WTC11 (cell line): ENCODE measurements at regions not wholly inside any gene's neighbourhood (a gene's known extent, or its start where the extent isn't known, plus 50 kb on each side); places are given as distances from the start of the nearest gene placed in this dataset.
A peak's percentile ranks its signal among the peaks of the same experiment; 100 is the strongest.

Experiments used
- ATAC-seq: fragments of 200-7000 bp; cut with Tn5 transposase; 2 replicates; pipeline ENCODE4 v1.10.0; 2021; ENCODE audit warnings: mild to moderate bottlenecking, moderate library complexity
- CTCF ChIA-PET: fragments of 300-600 bp; sonication (Branson Sonifier 250); formaldehyde crosslinking; loops from one replicate; lab custom pipeline; 2021; ENCODE audit warnings: antibody characterized with exemption; lab: Charles Lee
- POLR2A ChIA-PET: fragments of 350-600 bp; sonication (Branson Sonifier 250); formaldehyde crosslinking; loops from one replicate; lab custom pipeline; 2021; ENCODE audit warnings: antibody characterized with exemption; lab: Charles Lee
- DNase-seq: peaks from one replicate; pipeline ENCODE4 v3.0.0; 2021; ENCODE audit warnings: low spot score
- H3K27ac Mint-ChIP-seq: 2 replicates; pipeline ENCODE4 v1.8.0; 2021; ENCODE audit warnings: mixed read lengths
- H3K27me3 Mint-ChIP-seq: 2 replicates; pipeline ENCODE4 v1.8.0; 2021; ENCODE audit warnings: low read depth, mild to moderate bottlenecking, moderate library complexity, mixed read lengths
- H3K36me3 Mint-ChIP-seq: 2 replicates; pipeline ENCODE4 v1.8.0; 2021; ENCODE audit warnings: mixed read lengths
- H3K4me1 Mint-ChIP-seq: 2 replicates; pipeline ENCODE4 v1.8.0; 2022; ENCODE audit warnings: mixed read lengths
- H3K4me3 Mint-ChIP-seq: 2 replicates; pipeline ENCODE4 v1.8.0; 2021; ENCODE audit warnings: mild to moderate bottlenecking, moderate library complexity, mixed read lengths
- H3K9me3 Mint-ChIP-seq: 2 replicates; pipeline ENCODE4 v1.8.0; 2021; ENCODE audit warnings: mixed read lengths
- FOXJ3 ChIP-seq: sonication (generic); formaldehyde crosslinking; IDR thresholded peaks from 2 replicates; pipeline ENCODE4 v1.9.0; 2021; ENCODE audit warnings: missing genetic modification reagents, mild to moderate bottlenecking, borderline replicate concordance
- FOXP4 ChIP-seq: sonication (generic); formaldehyde crosslinking; IDR thresholded peaks from 2 replicates; pipeline ENCODE4 v1.8.0; 2022; ENCODE audit warnings: mild to moderate bottlenecking, missing genetic modification reagents
- GTF2I ChIP-seq: fragments of 250-450 bp; sonication (Bioruptor Pico); conservative IDR thresholded peaks from 2 replicates; pipeline ENCODE4 v1.4.0; 2021; ENCODE audit warnings: mild to moderate bottlenecking
- HMGA2 ChIP-seq: fragments of 250-450 bp; sonication (Bioruptor Pico); IDR thresholded peaks from 2 replicates; pipeline ENCODE4 v1.4.0; 2021; ENCODE audit warnings: mild to moderate bottlenecking, moderate library complexity
- HMGXB4 ChIP-seq: sonication (generic); formaldehyde crosslinking; IDR thresholded peaks from 2 replicates; pipeline ENCODE4 v1.8.1; 2023; ENCODE audit warnings: mild to moderate bottlenecking, moderate library complexity, missing genetic modification reagents
- OVOL2 ChIP-seq: fragments of 250-450 bp; sonication (Bioruptor Pico); IDR thresholded peaks from 2 replicates; pipeline ENCODE4 v1.9.0; 2021; ENCODE audit warnings: mild to moderate bottlenecking, borderline replicate concordance
- PREB ChIP-seq: sonication (generic); formaldehyde crosslinking; IDR thresholded peaks from 2 replicates; pipeline ENCODE4 v1.8.1; 2022; ENCODE audit warnings: mild to moderate bottlenecking, missing genetic modification reagents, moderate library complexity, borderline replicate concordance
- SMAD3 ChIP-seq: sonication (generic); formaldehyde crosslinking; IDR thresholded peaks from 2 replicates; pipeline ENCODE4 v1.8.0; 2022; ENCODE audit warnings: missing genetic modification reagents, mild to moderate bottlenecking, borderline replicate concordance
- STAT6 ChIP-seq: sonication (generic); formaldehyde crosslinking; conservative IDR thresholded peaks from 2 replicates; pipeline ENCODE4 v1.8.1; 2023; ENCODE audit warnings: mild to moderate bottlenecking, low read depth, missing genetic modification reagents, moderate library complexity
- TP53 ChIP-seq: sonication (generic); formaldehyde crosslinking; IDR thresholded peaks from 2 replicates; pipeline ENCODE4 v1.8.1; 2023; ENCODE audit warnings: mild to moderate bottlenecking, missing genetic modification reagents
- USF2 ChIP-seq: sonication (generic); formaldehyde crosslinking; IDR thresholded peaks from 2 replicates; pipeline ENCODE4 v1.8.1; 2023; ENCODE audit warnings: mild to moderate bottlenecking, missing genetic modification reagents, moderate library complexity
- ZBTB21 ChIP-seq: sonication (generic); formaldehyde crosslinking; IDR thresholded peaks from 2 replicates; pipeline ENCODE4 v1.8.1; 2023; ENCODE audit warnings: mild to moderate bottlenecking, missing genetic modification reagents, borderline replicate concordance
- ZNF263 ChIP-seq: sonication (generic); formaldehyde crosslinking; IDR thresholded peaks from 2 replicates; pipeline ENCODE4 v1.8.1; 2022; ENCODE audit warnings: low read depth, mild to moderate bottlenecking, moderate library complexity, missing genetic modification reagents
- ZNF425 ChIP-seq: fragments of 250-450 bp; sonication (Bioruptor Pico); conservative IDR thresholded peaks from 2 replicates; pipeline ENCODE4 v1.9.0; 2021; ENCODE audit warnings: mild to moderate bottlenecking
- ZNF671 ChIP-seq: fragments of 250-450 bp; sonication (Bioruptor Pico); IDR thresholded peaks from 2 replicates; pipeline ENCODE4 v1.8.0; 2021; ENCODE audit warnings: mild to moderate bottlenecking
- TF ChIP-seq, protein P1 (sequence below): sonication (generic); formaldehyde crosslinking; IDR thresholded peaks from 2 replicates; pipeline ENCODE4 v1.8.1; 2023; ENCODE audit warnings: mild to moderate bottlenecking, missing genetic modification reagents
- TF ChIP-seq, protein P2 (sequence below): fragments of 250-450 bp; sonication (Bioruptor Pico); IDR thresholded peaks from 2 replicates; pipeline ENCODE4 v2.1.2; 2022; ENCODE audit warnings: mild to moderate bottlenecking, moderate library complexity
- TF ChIP-seq, protein P3 (sequence below): fragments of 200-600 bp; IDR thresholded peaks from 2 replicates; pipeline ENCODE4 v1.8.0; 2022; ENCODE audit warnings: antibody characterized with exemption

GRCh38 chr1:185656663-185657062 is 77.5 kb upstream of the HMCN1 start:
- TF ChIP-seq HMGXB4 (no peak), HMGA2 (CRISPR knock-in tag) (no peak), PREB (no peak), ZNF263 (CRISPR knock-in tag) (no peak), USF2 (CRISPR knock-in tag) (no peak), OVOL2 (CRISPR knock-in tag) (no peak), GTF2I (no peak), STAT6 (CRISPR knock-in tag) (no peak), ZBTB21 (CRISPR knock-in tag) (no peak), FOXP4 (CRISPR knock-in tag) (no peak), TP53 (CRISPR knock-in tag) (no peak), FOXJ3 (CRISPR knock-in tag) (no peak)

DNA sequence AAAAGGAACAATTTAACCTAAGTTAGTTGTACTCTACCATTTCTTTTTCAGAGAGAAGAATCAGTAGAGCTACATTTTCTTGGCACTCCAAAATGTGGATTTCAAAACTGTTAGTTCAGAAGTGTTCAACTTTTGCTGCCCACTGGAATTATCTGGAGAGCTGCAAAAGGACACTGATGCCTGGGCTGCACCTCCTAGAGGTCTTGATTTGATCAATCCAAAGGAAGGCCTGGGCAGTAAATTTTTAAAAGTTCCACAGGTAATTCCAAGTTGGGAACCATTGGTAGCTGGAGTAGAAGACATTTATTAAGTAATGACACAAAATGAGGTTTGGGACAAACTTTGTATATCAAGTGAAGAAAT is 79.3 kb upstream of the HMCN1 start:
- DNase-seq: no peak
- Mint-ChIP-seq H3K9me3 (peaks cover 23% of the 10 kb centered on the region), H3K36me3 (peaks cover 12% of the 10 kb centered on the region), H3K27me3 (no peaks in the 10 kb centered on the region), H3K27ac (no peak overlapping the region), H3K4me3 (no peak overlapping the region), H3K4me1 (peaks cover 8% of the 10 kb centered on the region)
- POLR2A ChIA-PET: no interaction called here
- ATAC-seq: no peak
- CTCF ChIA-PET: interaction anchor here (1.2 kb wide), 1 partner anchor 59 kb away, joined by 3 read pairs; no protein-coding TSS in a partner anchor
- TF ChIP-seq, protein P1, sequence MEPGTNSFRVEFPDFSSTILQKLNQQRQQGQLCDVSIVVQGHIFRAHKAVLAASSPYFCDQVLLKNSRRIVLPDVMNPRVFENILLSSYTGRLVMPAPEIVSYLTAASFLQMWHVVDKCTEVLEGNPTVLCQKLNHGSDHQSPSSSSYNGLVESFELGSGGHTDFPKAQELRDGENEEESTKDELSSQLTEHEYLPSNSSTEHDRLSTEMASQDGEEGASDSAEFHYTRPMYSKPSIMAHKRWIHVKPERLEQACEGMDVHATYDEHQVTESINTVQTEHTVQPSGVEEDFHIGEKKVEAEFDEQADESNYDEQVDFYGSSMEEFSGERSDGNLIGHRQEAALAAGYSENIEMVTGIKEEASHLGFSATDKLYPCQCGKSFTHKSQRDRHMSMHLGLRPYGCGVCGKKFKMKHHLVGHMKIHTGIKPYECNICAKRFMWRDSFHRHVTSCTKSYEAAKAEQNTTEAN (CRISPR knock-in tag): no peak
- TF ChIP-seq ZNF425 (no peak), ZNF671 (no peak), SMAD3 (no peak)
- TF ChIP-seq, protein P2, sequence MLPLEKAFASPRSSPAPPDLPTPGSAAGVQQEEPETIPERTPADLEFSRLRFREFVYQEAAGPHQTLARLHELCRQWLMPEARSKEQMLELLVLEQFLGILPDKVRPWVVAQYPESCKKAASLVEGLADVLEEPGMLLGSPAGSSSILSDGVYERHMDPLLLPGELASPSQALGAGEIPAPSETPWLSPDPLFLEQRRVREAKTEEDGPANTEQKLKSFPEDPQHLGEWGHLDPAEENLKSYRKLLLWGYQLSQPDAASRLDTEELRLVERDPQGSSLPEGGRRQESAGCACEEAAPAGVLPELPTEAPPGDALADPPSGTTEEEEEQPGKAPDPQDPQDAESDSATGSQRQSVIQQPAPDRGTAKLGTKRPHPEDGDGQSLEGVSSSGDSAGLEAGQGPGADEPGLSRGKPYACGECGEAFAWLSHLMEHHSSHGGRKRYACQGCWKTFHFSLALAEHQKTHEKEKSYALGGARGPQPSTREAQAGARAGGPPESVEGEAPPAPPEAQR (CRISPR knock-in tag): no peak
- TF ChIP-seq, protein P3, sequence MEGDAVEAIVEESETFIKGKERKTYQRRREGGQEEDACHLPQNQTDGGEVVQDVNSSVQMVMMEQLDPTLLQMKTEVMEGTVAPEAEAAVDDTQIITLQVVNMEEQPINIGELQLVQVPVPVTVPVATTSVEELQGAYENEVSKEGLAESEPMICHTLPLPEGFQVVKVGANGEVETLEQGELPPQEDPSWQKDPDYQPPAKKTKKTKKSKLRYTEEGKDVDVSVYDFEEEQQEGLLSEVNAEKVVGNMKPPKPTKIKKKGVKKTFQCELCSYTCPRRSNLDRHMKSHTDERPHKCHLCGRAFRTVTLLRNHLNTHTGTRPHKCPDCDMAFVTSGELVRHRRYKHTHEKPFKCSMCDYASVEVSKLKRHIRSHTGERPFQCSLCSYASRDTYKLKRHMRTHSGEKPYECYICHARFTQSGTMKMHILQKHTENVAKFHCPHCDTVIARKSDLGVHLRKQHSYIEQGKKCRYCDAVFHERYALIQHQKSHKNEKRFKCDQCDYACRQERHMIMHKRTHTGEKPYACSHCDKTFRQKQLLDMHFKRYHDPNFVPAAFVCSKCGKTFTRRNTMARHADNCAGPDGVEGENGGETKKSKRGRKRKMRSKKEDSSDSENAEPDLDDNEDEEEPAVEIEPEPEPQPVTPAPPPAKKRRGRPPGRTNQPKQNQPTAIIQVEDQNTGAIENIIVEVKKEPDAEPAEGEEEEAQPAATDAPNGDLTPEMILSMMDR: no peak

More at GRCh38 chr1:185656663-185657062, 77.5 kb upstream of the HMCN1 start:
- Mint-ChIP-seq H3K36me3 (0 out of 2 replicates have a peak, but pooled peaks cover 3% of the 10 kb centered on the region), H3K4me1 (peaks cover 13% of the 10 kb centered on the region), H3K4me3 (no peak overlapping the region), H3K27ac (no peak overlapping the region), H3K27me3 (no peaks in the 10 kb centered on the region), H3K9me3 (peaks cover 10% of the 10 kb centered on the region; the same call in 1 of the 2 replicates)
- DNase-seq: no peak
- ChIA-PET POLR2A (interaction anchor here (0.9 kb wide), 1 partner anchor 24 kb away, joined by 3 read pairs; no protein-coding TSS in a partner anchor), CTCF (interaction anchor here (0.6 to 1.4 kb wide), 6 partner anchors 10 to 556 kb away, joined by 3 to 15 read pairs (median 3); no protein-coding TSS in a partner anchor)
- peak; percentile 86 for ATAC-seq
